ENCODE measurements at regions not wholly inside any gene's neighbourhood (a gene's known extent, or its start where the extent isn't known, plus 50 kb on each side); places are given as distances from the start of the nearest gene placed in this dataset.

GRCh38 chr20:40467703-40468411, 221.2 kb downstream of the MAFB start:
- no peak for TF ChIP-seq CTCF (IDR thresholded peaks at IDR 0.05)
- no peak for TF ChIP-seq POLR2AphosphoS5 (IDR thresholded peaks at IDR 0.05)
- TF ChIP-seq POLR2A (IDR thresholded peaks at IDR 0.05), result no peak
- no peak for TF ChIP-seq EP300 (IDR thresholded peaks at IDR 0.05)
